ENCODE measurements at regions not wholly inside any gene's neighbourhood (a gene's known extent, or its start where the extent isn't known, plus 50 kb on each side); places are given as distances from the start of the nearest gene placed in this dataset.

GRCh38 chr15:45903283-45903682, 268.5 kb downstream of the SQOR start:
- TF ChIP-seq CTCF (IDR thresholded peaks at IDR 0.05) (no peak), POLR2AphosphoS5 (IDR thresholded peaks at IDR 0.05; ENCODE audit: low read depth, low read length) (no peak), REST (IDR thresholded peaks at IDR 0.05; ENCODE audit: insufficient read depth in 1 of 2, low read depth in 2 of 2, low read length in 1 of 2) (no peak), TCF7L2 (IDR thresholded peaks at IDR 0.05; ENCODE audit: low read depth, low read length) (no peak), SIN3A (IDR thresholded peaks at IDR 0.05; ENCODE audit: borderline replicate concordance, insufficient read depth, low read depth, low read length) (no peak)
